HL-60 (cell line): ENCODE measurements at regions not wholly inside any gene's neighbourhood (a gene's known extent, or its start where the extent isn't known, plus 50 kb on each side); places are given as distances from the start of the nearest gene placed in this dataset.

Experiments used
- DNase-seq, 2 experiments: peaks; one replicate each; pipeline ENCODE4 v3.0.0-alpha.2; 2010 to 2020; ENCODE audit warnings: low read depth in 1 of 2, low spot score in 1 of 2
- H3K27ac ChIP-seq: fragments of 250-450 bp; sonication (Bioruptor Pico); replicated peaks from 2 replicates; pipeline ENCODE4 v1.5.1; 2020; ENCODE audit warnings: mild to moderate bottlenecking, moderate library complexity
- H3K27me3 ChIP-seq: fragments of 250-450 bp; sonication (Bioruptor Pico); 2 replicates; pipeline ENCODE4 v1.5.1; 2021; ENCODE audit warnings: mild to moderate bottlenecking, moderate library complexity; ENCODE audit not compliant: insufficient read depth, poor library complexity, severe bottlenecking
- H3K4me3 ChIP-seq: replicated peaks from 2 replicates; pipeline ENCODE4 v1.5.1; 2011; ENCODE audit warnings: mild to moderate bottlenecking, control low read depth, low read length; ENCODE audit not compliant: insufficient read depth
- GABPA ChIP-seq: IDR thresholded peaks from 2 replicates; pipeline ENCODE4 v1.6.1; 2012; ENCODE audit warnings: low read depth
- POLR2AphosphoS5 ChIP-seq: IDR thresholded peaks from 2 replicates; pipeline ENCODE4 v1.6.1; 2012; ENCODE audit warnings: low read depth
- REST ChIP-seq: IDR thresholded peaks from 2 replicates; pipeline ENCODE4 v1.6.1; 2012; ENCODE audit warnings: low read depth; ENCODE audit not compliant: insufficient replicate concordance
- SPI1 ChIP-seq: IDR thresholded peaks from 2 replicates; pipeline ENCODE4 v1.6.1; 2012; ENCODE audit warnings: low read depth, mild to moderate bottlenecking, borderline replicate concordance
- TF ChIP-seq, protein P1 (sequence below): IDR thresholded peaks from one replicate; pipeline ENCODE4 v1.5.1; 2011; ENCODE audit warnings: low read length, control low read depth, inconsistent platforms; ENCODE audit not compliant: insufficient read depth

GRCh38 chr6:144999127-144999526, 714.0 kb downstream of the UTRN start:
- Histone ChIP-seq H3K4me3 (no peak overlapping the region), H3K27me3 (no peaks in the 10 kb centered on the region), H3K27ac (no peak overlapping the region)
- TF ChIP-seq, protein P1, sequence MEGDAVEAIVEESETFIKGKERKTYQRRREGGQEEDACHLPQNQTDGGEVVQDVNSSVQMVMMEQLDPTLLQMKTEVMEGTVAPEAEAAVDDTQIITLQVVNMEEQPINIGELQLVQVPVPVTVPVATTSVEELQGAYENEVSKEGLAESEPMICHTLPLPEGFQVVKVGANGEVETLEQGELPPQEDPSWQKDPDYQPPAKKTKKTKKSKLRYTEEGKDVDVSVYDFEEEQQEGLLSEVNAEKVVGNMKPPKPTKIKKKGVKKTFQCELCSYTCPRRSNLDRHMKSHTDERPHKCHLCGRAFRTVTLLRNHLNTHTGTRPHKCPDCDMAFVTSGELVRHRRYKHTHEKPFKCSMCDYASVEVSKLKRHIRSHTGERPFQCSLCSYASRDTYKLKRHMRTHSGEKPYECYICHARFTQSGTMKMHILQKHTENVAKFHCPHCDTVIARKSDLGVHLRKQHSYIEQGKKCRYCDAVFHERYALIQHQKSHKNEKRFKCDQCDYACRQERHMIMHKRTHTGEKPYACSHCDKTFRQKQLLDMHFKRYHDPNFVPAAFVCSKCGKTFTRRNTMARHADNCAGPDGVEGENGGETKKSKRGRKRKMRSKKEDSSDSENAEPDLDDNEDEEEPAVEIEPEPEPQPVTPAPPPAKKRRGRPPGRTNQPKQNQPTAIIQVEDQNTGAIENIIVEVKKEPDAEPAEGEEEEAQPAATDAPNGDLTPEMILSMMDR: no peak
- TF ChIP-seq SPI1 (no peak), GABPA (no peak), REST (no peak), POLR2AphosphoS5 (no peak)
- no peak for DNase-seq

DNA sequence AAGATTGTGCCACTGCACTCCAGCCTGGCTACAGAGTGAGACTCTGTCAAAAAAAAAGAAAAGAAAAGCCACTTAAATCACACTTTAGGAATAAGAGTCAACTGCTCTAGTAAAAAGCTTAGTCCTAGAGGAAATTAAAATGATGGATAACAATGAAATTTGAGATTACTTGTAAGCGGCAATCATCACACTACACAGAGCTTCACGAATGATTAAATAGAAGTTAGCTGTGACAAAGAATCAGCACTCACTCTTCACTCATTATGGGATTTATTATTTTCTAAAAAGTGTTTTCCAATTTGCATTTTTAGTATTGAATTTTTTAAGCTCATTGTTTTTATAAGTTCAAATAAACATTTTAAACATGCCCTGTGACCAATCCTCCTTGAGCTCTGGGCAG, 718.0 kb downstream of the UTRN start:
- H3K27me3 ChIP-seq: no peaks in the 10 kb centered on the region
- TF ChIP-seq POLR2AphosphoS5 (no peak), REST (no peak), GABPA (no peak), SPI1 (no peak)
- TF ChIP-seq, protein P1: no peak
- no peak for DNase-seq
- H3K27ac ChIP-seq: no peak overlapping the region
- H3K4me3 ChIP-seq: no peak overlapping the region

DNA sequence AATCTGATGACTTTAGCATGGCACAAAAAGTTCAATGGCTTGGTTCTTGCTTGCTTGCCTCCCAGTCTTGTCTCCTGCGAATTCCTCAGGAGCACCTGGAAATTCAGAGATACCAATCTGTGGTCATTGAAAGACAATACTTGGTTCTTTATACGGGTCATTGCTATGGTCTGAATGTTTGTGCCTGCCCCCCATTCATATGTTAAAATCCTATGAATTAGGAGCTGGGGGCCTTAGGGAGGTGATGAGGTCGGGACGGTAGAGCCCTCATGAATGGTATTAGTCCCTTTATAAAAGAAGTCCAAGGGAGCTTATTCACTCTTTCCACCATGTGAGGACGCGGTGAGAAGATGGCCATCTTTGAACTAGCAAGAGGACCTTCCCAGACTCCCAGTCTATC, 721.8 kb downstream of the UTRN start:
- Histone ChIP-seq H3K4me3 (no peak overlapping the region), H3K27me3 (no peaks in the 10 kb centered on the region), H3K27ac (no peak overlapping the region)
- DNase-seq: no peak
- TF ChIP-seq POLR2AphosphoS5: no peak
- no peak for TF ChIP-seq SPI1
- TF ChIP-seq, protein P1: no peak
- no peak for TF ChIP-seq REST
- TF ChIP-seq GABPA: no peak
